HEK293T (cell line): ENCODE measurements at regions not wholly inside any gene's neighbourhood (a gene's known extent, or its start where the extent isn't known, plus 50 kb on each side); places are given as distances from the start of the nearest gene placed in this dataset.

ENCODE experiments used
- BHLHE40 ChIP-seq: fragments of 450-650 bp; IDR thresholded peaks from 2 replicates; pipeline ENCODE4 v1.6.1; 2016; ENCODE audit warnings: mild to moderate bottlenecking, moderate library complexity, borderline replicate concordance
- FOXM1 ChIP-seq: fragments of 450-650 bp; IDR thresholded peaks from 2 replicates; pipeline ENCODE4 v1.6.1; 2017; ENCODE audit warnings: mild to moderate bottlenecking, borderline replicate concordance
- HDGF ChIP-seq: fragments of 450-650 bp; IDR thresholded peaks from 2 replicates; pipeline ENCODE4 v1.6.1; 2017; ENCODE audit warnings: antibody characterized with exemption, borderline replicate concordance
- ZNF384 ChIP-seq: fragments of 450-650 bp; IDR thresholded peaks from 2 replicates; pipeline ENCODE4 v1.6.1; 2016

- TF ChIP-seq ZNF384 (no peak), BHLHE40 (no peak), HDGF (no peak), FOXM1 (no peak)
These were observed 56.3 kb upstream of the AFF3 start for GRCh38 chr2:100198461-100199230.
